ENCODE measurements at regions not wholly inside any gene's neighbourhood (a gene's known extent, or its start where the extent isn't known, plus 50 kb on each side); places are given as distances from the start of the nearest gene placed in this dataset.

DNA sequence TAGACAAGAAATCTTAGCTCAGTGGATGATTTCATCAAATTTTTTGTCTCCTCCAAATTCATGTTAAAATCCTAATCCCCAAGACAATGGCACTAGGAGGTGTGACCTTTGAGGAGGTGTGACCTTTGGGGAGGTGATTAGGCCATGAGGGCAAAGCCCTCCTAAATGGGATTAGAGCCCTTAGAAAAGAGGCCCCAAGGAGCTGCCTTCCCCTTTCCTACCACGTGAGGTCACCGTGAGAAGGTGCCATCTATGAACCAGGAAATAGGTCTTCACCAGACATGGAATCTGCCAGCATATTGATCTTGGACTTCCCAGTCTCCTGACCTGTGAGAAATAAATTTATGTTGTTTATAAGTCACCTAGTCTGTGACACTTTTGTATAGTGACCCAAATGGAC lies 138.7 kb downstream of the TRIM29 start:
- TF ChIP-seq POLR2AphosphoS5 (IDR thresholded peaks at IDR 0.05) = no peak
- TF ChIP-seq, protein P1, sequence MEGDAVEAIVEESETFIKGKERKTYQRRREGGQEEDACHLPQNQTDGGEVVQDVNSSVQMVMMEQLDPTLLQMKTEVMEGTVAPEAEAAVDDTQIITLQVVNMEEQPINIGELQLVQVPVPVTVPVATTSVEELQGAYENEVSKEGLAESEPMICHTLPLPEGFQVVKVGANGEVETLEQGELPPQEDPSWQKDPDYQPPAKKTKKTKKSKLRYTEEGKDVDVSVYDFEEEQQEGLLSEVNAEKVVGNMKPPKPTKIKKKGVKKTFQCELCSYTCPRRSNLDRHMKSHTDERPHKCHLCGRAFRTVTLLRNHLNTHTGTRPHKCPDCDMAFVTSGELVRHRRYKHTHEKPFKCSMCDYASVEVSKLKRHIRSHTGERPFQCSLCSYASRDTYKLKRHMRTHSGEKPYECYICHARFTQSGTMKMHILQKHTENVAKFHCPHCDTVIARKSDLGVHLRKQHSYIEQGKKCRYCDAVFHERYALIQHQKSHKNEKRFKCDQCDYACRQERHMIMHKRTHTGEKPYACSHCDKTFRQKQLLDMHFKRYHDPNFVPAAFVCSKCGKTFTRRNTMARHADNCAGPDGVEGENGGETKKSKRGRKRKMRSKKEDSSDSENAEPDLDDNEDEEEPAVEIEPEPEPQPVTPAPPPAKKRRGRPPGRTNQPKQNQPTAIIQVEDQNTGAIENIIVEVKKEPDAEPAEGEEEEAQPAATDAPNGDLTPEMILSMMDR (IDR thresholded peaks at IDR 0.05) = no peak
